Tibial nerve (tissue), 3 donors: ENCODE measurements at regions not wholly inside any gene's neighbourhood (a gene's known extent, or its start where the extent isn't known, plus 50 kb on each side); places are given as distances from the start of the nearest gene placed in this dataset.

Experiments used
- CTCF ChIP-seq, 5 experiments: fragments of 200-600 bp in 3 of 5; fragments of 450-650 bp in 2 of 5; sonication (generic) in 3 of 5; IDR thresholded peaks; one replicate each; pipeline ENCODE4 v1.5.1; 2016 to 2019; ENCODE audit warnings: antibody characterized with exemption in 5 of 5, mild to moderate bottlenecking in 3 of 5, moderate library complexity in 2 of 5
- POLR2A ChIP-seq, 2 donors: fragments of 450-650 bp; IDR thresholded peaks; one replicate each; pipeline ENCODE4 v1.6.1; 2017; ENCODE audit warnings: antibody characterized with exemption in 2 of 2, mild to moderate bottlenecking in 2 of 2, moderate library complexity in 2 of 2

GRCh38 chr12:125225641-125226040, 160.4 kb downstream of the AACS start:
- TF ChIP-seq CTCF (IDR thresholded peaks at IDR 0.05) (no peak), POLR2A (IDR thresholded peaks at IDR 0.05) (no peak)
